H7 (cell line): ENCODE measurements at regions not wholly inside any gene's neighbourhood (a gene's known extent, or its start where the extent isn't known, plus 50 kb on each side); places are given as distances from the start of the nearest gene placed in this dataset.
"Not testable (repeated sequence)": the region's sequence is repeated elsewhere in the genome, so short reads cannot be mapped to it uniquely, and the experiment has no call there.

Source experiments
- DNase-seq: peaks from one replicate; pipeline ENCODE4 v3.0.0; 2012
- H3K27me3 ChIP-seq: 2 replicates; pipeline ENCODE4 v1.6.0; 2011; ENCODE audit warnings: mild to moderate bottlenecking, low read length; ENCODE audit not compliant: control insufficient read depth, insufficient read depth
- H3K36me3 ChIP-seq: replicated peaks from 2 replicates; pipeline ENCODE4 v1.5.1; 2011; ENCODE audit warnings: low read length; ENCODE audit not compliant: control insufficient read depth, insufficient read depth
- H3K4me3 ChIP-seq: 2 replicates; pipeline ENCODE4 v1.5.1; 2011; ENCODE audit warnings: low read depth, mild to moderate bottlenecking, control low read depth, low read length, moderate library complexity; ENCODE audit not compliant: insufficient read depth

- H3K27me3 ChIP-seq: no peaks in the 10 kb centered on the region
- no peak overlapping the region for H3K4me3 ChIP-seq
- no peak for DNase-seq
- no peaks in the 10 kb centered on the region for H3K36me3 ChIP-seq
Observed at GRCh38 chr14:83583201-83583600, 1946.7 kb upstream of the FLRT2 start.

- Histone ChIP-seq H3K27me3 (no peaks in the 10 kb centered on the region), H3K4me3 (peak overlapping the region; percentile 9; the same call in 1 of the 2 replicates), H3K36me3 (no peaks in the 10 kb centered on the region)
- DNase-seq: no peak
Observed at GRCh38 chr14:83594874-83595273, 1935.1 kb upstream of the FLRT2 start.

- no peaks in the 10 kb centered on the region for H3K36me3 ChIP-seq
- H3K27me3 ChIP-seq: no peaks in the 10 kb centered on the region
- no peak for DNase-seq
- H3K4me3 ChIP-seq: no peak overlapping the region
Observed at GRCh38 chr14:83607682-83608081, 1922.3 kb upstream of the FLRT2 start.

DNA sequence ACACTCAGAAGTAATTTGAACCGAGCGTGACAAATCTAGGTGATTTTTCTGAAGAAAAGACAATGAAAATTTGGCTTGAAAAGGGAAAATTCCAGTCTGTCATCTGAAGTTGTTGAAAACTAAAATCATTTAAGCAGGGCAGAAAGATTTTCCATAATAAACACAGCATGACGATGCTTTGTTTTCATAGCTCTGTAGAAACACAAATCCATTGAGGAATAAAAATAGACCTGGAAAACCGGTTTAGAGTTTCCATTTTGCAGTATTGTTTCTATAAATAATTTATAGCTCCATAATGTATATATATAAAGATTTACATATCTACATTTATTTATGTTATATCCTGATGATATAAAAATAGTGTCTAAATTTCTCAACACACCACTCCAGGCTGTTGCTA lies 1918.5 kb upstream of the FLRT2 start:
- Histone ChIP-seq H3K36me3 (no peaks in the 10 kb centered on the region), H3K4me3 (no peak overlapping the region), H3K27me3 (no peaks in the 10 kb centered on the region)
- no peak for DNase-seq

DNA sequence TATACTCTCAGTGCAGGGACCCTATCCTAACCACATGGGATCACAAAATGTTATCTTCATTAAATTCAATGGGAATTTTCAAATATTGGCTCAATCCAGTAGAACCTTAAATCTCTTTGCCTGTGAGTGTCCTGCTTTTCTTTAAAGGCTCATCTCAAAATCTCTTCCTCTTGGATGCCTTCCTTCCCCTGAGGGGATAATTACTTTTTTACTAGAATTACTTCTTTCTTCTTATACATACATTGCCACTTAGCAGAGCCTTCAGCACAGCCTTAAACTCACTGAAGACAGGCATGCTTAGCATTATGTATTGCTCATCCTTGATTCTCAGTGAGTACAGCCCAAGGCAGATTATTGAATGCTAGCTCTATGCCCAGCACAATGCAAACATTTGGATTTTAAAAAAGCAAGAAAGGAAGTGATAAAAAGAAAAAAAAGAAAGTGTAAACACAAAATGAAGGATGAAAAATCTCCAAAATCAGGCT lies 1918.0 kb upstream of the FLRT2 start:
- no peaks in the 10 kb centered on the region for H3K36me3 ChIP-seq
- H3K27me3 ChIP-seq: no peaks in the 10 kb centered on the region
- DNase-seq: no peak
- H3K4me3 ChIP-seq: no peak overlapping the region

DNA sequence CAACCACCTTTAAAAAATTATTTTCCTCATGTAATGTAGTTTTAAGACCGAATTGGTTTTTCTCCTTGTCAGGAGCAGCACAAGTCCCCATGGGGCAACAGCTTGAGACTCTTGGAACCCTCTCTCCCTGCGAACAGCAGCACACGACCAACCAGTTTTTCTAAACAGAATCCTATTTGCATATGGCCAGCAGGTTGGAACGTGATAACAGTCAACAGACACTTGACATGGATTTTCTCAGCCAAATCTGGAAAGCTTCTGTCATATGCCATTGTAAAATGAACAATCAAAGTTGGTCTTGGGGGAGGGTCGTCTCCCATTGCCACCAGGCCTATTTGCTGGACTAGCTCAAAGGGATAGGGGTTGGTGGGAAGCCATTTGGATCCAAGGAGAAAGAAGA lies 1915.0 kb upstream of the FLRT2 start:
- no peak for DNase-seq
- no peak overlapping the region for H3K4me3 ChIP-seq
- no peaks in the 10 kb centered on the region for H3K36me3 ChIP-seq
- no peaks in the 10 kb centered on the region for H3K27me3 ChIP-seq

DNA sequence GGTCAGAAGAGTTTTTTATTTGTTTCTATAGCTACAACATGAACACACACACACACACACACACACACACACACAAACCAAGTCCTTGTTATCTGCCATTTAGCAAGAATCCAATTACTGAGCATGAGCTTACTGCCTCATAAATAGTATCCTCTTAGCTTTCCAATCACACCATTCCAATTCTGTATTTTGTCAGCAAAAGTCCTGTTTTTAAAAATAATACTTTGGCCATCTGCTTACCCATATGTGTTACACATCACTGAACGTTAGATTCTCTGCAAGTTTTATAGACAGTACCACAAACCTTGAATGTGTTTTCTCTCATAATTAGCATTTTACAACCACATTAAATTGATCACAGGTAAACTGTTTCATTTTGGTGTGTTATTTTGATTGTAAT lies 1905.4 kb upstream of the FLRT2 start:
- H3K4me3 ChIP-seq: no peak overlapping the region
- H3K36me3 ChIP-seq: no peaks in the 10 kb centered on the region
- DNase-seq: no peak
- H3K27me3 ChIP-seq: no peaks in the 10 kb centered on the region

- Histone ChIP-seq H3K27me3 (no peaks in the 10 kb centered on the region), H3K4me3 (no peak overlapping the region), H3K36me3 (no peaks in the 10 kb centered on the region)
- no peak for DNase-seq
Observed at GRCh38 chr14:83632375-83632774, 1897.6 kb upstream of the FLRT2 start.

- no peaks in the 10 kb centered on the region for H3K27me3 ChIP-seq
- DNase-seq: no peak
Observed at GRCh38 chr14:83638748-83639504, 1891.0 kb upstream of the FLRT2 start.

DNA sequence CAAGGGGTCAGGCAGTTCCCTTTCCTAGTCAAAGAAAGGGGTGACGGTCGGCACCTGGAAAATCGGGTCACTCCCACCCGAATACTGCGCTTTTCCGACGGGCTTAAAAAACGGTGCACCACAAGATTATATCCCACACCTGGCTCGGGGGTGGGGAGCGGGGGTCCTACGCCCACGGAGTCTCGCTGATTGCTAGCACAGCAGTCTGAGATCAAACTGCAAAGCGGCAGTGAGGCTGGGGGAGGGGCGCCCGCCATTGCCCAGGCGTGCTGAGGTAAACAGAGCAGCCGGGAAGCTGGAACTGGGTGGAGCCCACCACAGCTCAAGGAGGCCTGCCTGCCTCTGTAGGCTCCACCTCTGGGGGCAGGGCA lies 1890.5 kb upstream of the FLRT2 start:
- H3K36me3 ChIP-seq, H3K27me3 ChIP-seq, DNase-seq: not testable (repeated sequence)

More at GRCh38 chr14:83638748-83639504, 1891.0 kb upstream of the FLRT2 start:
- no peak overlapping the region; the same call in 1 of the 2 replicates for H3K4me3 ChIP-seq
- no peaks in the 10 kb centered on the region for H3K36me3 ChIP-seq

GRCh38 chr14:83646228-83646627 lies 1883.7 kb upstream of the FLRT2 start:
- Histone ChIP-seq H3K4me3 (no peak overlapping the region), H3K36me3 (no peaks in the 10 kb centered on the region), H3K27me3 (no peaks in the 10 kb centered on the region)
- no peak for DNase-seq

More for the DNA sequence above, 1890.5 kb upstream of the FLRT2 start:
- peak overlapping the region; percentile 16; the same call in 1 of the 2 replicates for H3K4me3 ChIP-seq

DNA sequence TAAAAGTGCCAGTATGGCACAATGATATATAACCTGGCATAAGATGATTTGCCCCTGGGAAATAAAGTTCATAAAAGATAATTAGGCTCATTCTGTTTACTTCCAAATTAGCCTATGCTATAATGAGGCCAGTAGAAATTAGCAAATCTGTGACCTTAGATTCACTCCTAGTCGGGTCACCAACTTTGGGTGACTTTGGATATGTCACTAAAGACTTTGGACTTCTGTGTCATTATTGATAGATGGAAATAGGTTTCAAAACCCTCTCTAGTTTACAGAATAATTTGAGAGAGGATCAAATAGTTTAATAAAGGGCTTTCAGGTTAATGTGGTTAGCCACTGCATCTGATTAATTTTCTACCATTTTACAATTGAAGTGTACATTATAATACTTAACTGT lies 1869.3 kb upstream of the FLRT2 start:
- no peaks in the 10 kb centered on the region for H3K36me3 ChIP-seq
- no peak for DNase-seq
- no peaks in the 10 kb centered on the region for H3K27me3 ChIP-seq
- H3K4me3 ChIP-seq: no peak overlapping the region

GRCh38 chr14:83664389-83664788 lies 1865.6 kb upstream of the FLRT2 start:
- DNase-seq: no peak
- no peaks in the 10 kb centered on the region; the same call in 1 of the 2 replicates for H3K27me3 ChIP-seq
- H3K36me3 ChIP-seq: no peaks in the 10 kb centered on the region
- H3K4me3 ChIP-seq: no peak overlapping the region

DNA sequence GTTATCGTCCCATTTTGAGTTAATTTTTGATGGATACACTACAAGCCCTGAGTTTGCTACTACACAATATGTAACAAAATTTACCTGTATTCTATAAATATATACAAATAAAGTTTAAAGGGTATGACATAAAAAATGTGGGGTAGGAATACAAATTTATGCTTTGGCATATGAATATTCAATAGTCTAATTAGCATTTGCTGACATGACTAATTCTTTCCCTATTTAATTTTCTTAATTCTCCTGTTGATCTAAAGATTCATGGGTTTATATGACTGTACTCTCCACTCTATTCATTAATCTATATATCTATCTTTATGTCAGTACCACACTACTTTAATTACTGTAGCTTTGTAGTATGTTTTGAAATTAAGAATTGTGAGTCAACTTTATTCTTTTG lies 1840.7 kb upstream of the FLRT2 start:
- no peak overlapping the region for H3K4me3 ChIP-seq
- H3K27me3 ChIP-seq: no peaks in the 10 kb centered on the region
- H3K36me3 ChIP-seq: no peaks in the 10 kb centered on the region
- no peak for DNase-seq

DNA sequence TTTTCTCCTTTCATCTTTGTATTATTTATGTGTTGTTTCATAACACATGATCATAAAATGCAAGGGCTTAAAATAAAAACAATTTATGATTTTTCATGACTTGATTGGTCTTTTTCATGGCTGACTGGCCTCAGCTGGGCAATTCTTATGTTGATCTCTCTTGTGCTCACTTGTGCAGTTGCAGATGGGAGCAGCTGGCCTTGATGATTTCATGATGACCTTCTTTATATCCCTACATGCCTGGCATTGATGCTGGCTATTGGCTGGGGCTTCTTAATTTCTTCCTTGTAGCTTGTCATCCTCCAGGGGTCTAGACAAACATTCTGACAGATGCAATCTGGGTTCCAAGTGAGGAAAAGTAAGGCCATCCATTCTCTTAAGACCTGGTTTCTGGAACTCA lies 1832.8 kb upstream of the FLRT2 start:
- Histone ChIP-seq H3K36me3 (no peaks in the 10 kb centered on the region), H3K4me3 (no peak overlapping the region), H3K27me3 (no peaks in the 10 kb centered on the region)
- DNase-seq: no peak
